RCC 7860 (cell line): ENCODE measurements at regions not wholly inside any gene's neighbourhood (a gene's known extent, or its start where the extent isn't known, plus 50 kb on each side); places are given as distances from the start of the nearest gene placed in this dataset.
"Not testable (repeated sequence)": the region's sequence is repeated elsewhere in the genome, so short reads cannot be mapped to it uniquely, and the experiment has no call there.

Experiments used
- DNase-seq: peaks from one replicate; pipeline ENCODE4 v3.0.0-alpha.2; 2015; ENCODE audit warnings: low spot score
- FAIRE-seq: peaks from 2 replicates; lab custom pipeline; 2012; peaks lifted over from hg19 to GRCh38; lab: Jason Lieb, UNC

DNA sequence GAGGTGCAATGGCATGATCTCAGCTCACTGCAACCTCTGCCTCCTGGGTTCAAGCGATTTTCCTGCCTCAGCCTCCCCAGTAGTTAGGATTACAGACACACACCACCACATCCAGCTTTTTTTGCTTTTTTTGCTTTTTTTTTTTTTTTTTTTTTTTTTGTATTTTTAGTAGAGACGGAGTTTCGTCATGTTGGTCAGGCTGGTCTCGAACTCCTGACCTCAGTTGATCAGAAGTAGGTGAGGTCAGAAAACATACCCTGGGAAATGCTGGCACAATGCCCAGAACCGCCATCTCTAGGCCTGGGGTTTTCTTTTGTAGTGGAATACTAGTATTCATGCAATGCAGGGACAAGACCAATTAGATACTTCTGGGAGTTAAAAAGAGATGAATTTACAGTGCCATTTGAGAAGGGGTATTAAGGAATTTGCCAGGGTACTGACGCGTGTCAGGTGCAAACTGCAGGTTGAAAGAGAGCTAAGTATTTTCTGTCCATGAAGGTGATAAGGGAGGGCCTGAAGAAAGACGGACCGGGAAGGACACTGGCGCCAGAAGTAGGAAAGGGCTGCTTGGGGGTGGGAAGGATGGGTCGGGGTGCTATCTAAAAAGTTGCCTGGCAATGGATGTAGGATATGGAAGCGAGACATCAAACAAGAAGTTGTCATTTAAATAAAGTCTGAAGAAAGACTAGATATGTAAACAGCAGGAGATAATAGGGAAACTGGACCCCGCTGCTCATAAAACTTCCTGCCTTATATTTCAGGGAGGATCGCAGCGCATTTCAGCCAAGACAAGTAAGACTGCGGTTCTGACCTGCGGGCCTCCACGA is 95.8 kb downstream of the PPIAL4G start:
- FAIRE-seq, DNase-seq: not testable (repeated sequence)

DNA sequence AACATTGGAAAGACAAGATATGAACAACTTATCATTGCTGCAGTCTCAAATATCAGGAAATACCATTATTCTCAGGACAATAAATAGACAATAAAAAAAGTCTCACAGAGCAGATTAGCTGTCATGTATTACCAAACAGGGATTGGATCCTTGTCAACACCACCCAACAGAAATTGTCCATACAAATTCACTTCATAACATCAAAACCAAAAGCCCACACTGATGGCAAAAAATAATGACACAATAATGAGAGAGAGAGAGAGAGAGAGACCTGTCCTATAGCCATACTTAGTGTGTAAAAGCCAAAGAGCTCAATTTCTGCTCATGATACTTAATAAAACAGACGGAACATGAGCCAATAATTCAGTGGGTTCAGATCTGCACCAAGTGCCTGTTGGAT is 96.5 kb downstream of the PPIAL4G start:
- FAIRE-seq, result no peak
- no peak for DNase-seq

DNA sequence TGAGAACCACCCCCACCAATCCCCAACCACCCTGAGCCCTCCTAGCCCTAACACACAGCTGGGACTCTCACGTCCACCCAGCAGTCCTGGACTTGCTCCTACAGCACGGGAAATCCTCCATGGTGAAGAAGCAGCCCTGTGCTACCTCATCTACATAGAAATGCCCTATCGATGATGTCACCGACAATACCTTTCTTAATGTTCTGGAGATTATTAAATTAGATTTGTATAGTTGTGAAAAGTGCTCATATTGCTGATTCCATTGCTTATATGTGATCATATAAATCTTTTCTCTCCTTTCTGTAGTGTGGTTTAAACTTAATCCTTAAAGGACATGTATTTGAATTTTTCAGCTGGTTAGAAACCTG is 97.1 kb downstream of the PPIAL4G start:
- not testable (repeated sequence) for DNase-seq, FAIRE-seq

DNA sequence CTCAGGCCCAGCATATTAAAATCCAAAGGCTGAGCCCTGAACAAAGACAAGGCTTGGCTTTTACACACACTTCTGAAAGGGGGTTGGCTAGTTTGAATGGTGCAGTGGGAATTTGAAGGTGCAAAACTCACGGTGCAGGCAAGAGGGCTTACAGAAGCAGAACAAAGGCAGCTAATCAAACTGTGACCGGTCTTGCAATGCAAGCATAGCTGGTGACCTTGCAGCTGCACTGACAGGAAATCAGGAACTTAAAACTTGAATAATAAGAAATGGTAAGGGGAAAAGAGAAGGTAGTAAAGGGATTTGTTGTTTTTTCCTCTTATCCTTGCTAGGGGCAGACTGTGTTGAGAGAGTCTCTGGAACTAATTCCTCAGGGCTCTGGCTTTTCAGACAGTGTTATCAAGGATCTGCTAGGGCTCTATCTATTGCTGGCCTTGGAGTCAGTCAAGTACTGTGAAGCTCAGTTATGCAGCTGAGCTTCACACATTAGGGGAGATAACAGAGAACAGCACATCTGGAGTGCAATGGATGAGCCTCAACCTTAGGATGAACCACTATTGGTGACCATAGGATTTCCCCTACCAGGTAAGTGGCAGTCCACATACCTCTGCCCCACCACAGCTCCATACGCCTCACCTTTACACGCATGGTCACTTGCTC is 97.6 kb downstream of the PPIAL4G start:
- no peak for DNase-seq
- FAIRE-seq, result no peak

DNA sequence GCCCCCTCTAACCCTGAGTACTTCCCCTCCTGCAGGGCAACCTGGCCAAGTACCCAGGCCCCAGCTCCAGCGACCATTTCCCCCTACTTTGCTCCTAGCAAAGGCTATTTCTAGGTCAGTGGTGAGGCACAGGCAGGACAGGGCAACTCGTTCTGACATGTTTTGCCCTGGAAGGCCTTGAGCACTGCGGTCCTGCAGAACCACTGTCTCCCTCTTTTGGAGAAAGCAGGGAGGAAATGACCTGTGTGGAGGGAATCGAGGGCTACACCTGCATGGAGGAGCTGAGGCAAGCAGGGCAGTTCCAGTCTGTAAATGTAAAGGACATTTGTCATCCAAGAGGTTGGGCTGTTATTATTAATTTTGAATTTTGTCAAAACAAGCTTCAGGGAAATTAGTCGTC is 99.1 kb downstream of the PPIAL4G start:
- DNase-seq, result no peak

DNA sequence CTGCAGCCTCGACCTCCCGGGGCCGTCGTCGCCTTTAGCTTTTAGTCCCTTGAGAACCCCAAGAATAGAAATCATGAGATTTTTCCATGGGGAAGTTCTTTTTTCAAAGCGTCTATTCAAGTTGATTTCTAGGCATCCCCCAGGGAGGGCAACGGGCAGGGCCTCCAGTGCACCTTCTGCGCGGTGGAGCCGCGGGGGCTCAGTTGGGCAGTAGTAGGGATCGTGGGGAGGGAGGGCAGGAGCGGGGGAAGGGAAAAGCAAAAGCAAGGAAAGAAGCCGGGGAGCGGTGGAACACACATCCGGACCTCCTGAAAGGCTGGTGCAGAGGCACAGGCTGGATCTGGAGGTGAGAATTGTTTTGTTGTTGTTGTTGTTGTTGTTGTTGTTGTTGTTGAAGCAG is 103.4 kb downstream of the PPIAL4G start:
- DNase-seq (no peak), FAIRE-seq (no peak)

More for the DNA sequence above, 99.1 kb downstream of the PPIAL4G start:
- FAIRE-seq, result no peak

DNA sequence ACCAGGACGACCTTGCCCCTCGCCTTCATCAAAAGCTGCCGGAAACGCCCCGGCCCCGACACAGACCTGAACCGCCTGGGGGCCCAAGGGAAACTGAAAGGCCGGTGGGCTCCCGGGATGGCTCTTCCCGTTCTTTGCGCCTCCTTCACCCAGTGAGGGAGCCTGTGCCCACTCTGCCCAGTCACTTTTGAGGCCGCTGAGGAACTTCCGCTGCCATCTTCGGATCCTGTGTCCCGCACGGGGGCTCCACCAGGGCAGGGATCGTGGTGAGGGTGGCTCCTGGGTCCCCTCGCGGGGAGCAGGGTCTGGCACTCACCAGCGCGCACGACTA is 104.0 kb downstream of the PPIAL4G start:
- no peak for DNase-seq
- FAIRE-seq, result no peak

DNA sequence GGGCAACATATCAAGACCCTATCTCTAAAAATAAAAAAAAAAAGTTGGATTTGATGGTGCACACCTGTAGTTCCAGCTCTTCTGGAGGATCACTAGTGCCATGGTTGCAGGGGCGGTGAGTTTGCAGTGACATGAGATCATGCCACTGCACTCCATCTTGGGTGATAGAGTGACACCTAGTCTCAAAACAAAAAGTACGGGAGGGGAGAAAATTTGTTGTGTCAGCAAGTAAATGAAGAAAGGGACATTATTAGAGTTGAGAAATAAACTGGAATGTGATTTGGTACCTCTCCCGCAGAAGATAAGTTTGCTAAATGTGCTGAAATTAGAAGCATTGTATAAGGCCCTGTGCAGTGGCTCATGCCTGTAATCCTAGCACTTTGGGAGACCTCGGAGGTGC is 105.1 kb downstream of the PPIAL4G start:
- DNase-seq, FAIRE-seq: not testable (repeated sequence)

DNA sequence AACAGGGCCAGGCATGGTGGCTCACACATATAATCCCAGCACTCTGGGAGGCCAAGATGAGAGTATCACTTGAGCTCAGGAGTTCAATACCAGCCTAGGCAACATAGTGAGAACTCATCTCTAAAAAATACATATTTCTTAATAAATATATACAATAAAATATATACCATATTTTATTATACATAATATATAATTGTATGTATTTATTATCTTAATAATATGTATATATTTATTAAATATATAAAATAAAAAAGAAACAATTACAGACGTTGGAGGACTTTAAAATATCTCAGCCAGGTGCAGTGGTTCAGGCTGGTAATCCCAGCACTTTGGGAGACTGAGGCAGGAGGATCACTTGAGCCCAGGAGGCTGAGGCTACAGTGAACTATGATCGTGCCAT is 106.1 kb downstream of the PPIAL4G start:
- not testable (repeated sequence) for FAIRE-seq, DNase-seq

DNA sequence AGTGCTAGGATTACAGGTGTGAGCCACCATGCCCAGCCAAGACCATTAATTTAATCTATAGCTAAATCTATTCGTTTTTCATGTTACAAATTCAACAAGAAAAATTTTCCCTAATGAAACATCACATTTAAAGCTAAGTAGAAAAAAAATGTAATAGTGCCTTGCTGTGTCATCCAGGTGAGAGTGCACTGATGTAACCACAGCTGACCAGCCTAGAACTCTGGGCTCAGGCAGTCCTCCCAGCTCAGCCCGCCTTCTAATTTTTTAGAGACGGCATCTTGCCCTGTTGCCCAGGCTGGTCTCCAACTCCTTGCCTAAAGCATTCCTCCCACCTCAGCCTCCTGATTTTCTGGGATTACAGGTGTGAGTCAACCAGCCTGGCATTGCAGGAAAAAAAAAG is 109.0 kb downstream of the PPIAL4G start:
- no peak for DNase-seq
- no peak for FAIRE-seq

DNA sequence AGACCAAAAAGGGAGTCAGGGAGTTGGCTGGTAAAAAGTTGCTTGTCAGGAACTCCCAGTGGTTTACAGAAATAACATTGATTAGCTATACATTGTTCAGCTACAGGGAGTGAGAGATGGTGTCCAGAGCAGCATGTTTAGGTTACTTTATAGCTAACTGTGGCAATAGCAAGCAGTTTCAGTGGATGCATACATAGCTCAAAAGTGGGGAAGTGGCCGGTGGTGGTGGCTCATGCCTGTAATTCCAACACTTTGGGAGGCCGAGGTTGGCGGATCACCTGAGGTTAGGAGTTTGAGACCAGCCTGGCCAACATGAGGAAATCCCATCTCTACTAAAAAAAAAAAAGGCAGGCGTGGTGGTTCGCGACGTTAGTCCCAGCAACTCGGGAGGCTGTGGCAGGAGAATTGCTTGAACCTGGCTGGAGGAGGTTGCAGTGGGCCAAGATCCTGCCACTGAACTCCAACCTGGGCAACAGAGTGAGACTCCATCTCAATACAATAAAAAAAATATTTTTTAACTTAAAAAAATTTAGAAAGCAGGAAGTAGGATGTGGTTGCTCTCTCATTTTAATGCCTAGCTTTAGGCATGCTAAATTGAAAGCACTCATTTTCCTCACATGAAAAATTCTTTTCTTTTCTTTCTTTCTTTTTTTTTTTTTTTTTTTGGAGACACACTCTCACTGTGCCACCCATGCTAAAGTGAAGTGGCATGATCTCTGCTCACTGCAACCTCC is 109.7 kb downstream of the PPIAL4G start:
- no peak for FAIRE-seq
- no peak for DNase-seq

DNA sequence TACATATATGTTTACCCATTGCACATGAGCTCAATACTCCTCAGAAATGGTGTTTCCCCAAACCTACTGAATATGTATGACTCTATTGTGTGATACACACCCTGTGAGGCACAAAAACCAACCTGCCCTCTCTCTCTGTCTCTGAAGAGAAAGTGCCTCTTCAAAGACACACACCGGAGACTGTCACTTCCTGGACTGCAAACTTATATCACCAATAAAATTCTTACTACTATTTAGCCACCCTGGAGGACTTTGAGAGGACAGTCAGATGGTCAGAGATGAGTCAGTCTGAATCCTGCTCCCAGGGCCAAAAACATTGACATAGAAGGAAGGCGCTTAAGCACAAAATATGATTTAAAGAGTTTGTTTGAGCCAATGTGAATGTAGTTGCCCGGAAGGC is 110.4 kb downstream of the PPIAL4G start:
- FAIRE-seq (no peak), DNase-seq (peak; percentile 44)

DNA sequence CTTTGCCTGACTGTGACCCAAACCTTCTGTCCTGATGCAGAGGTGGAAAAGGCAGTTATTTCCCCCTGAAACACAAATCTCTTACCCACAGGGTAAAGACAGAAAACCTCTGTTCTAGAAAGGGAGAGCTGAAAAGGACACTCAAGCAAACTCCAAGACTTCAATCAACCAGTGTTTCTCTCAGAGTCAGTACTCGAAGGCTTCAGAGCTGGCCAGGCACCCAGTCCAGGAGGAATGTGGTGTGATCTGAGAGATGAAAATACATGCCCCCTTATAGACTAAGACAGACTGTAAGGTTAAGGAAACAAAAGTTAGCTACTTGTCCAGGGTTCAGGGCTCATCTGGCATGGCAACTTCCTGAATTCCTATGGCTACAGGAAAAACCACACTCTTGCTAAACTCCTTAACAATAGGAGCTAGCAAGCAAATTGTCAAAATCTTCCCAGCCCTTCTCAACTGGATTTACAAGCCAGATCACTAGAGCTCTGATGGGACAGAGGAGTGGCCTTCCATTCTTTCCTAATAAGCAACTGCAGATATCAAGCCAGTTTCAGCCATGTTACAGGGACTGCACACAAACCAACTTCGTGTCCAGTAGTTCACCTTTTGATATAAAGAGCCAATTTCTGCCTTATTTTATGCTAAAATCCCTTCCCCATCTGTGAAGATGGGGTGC is 110.9 kb downstream of the PPIAL4G start:
- FAIRE-seq, DNase-seq: not testable (repeated sequence)

DNA sequence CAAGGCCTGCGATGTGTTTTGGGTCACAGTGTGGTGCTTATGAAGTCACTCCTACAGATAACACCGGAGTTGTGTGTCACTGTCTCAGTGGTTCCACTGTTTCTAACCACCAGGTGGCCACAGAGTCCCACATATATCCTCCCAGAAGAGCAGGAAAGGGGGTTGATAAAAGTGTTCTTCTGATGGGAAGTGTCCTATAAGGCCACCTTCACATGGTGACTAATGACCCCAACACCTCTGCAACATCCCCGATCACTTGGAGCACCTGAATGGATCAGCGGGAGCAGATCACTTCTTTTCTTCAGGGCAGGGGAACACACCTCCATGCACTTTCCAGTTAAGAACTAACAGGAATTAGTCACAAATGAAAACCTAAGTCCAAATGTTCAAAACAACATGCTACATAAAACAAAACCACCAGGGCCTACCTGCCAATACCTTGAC is 111.5 kb downstream of the PPIAL4G start:
- FAIRE-seq, result not testable (repeated sequence)
- DNase-seq, result peak; percentile 62

DNA sequence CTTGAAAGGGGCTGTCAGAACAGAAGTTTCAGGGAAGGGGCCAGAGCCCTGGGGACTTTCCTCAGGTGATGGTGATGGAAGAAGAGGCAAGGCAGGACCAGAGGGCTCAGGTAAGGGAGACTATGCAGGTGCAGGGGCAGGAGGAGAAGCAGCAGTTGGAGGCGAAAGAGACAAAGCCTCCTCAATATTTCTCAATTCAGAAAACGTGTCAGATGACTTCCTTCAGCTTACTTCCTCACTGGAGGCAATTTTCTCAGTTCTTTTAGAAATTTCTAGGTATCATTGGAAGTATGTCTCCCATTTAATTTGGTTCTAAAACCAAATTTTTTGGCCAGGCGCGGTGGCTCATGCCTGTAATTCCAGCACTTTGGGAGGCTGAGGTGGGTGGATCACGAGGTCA is 112.4 kb downstream of the PPIAL4G start:
- not testable (repeated sequence) for DNase-seq, FAIRE-seq

DNA sequence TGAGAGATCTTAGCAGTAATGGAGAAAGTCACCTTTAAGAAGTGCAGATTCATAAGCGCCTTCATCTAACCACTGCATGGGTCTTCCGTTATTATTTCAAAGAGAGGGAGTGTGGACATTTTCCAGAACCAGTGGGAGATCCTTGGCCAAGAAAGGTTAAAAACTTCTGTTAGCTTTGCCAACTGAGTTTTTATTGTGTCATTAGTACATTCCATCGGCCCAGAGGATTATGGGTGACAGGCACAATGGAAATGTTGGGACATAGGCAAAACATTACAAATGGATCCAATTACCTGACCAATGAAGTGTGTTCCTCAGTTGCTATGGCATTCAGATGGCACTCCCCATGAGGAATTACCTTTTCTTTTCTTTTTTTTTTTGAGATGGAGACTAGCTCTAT is 115.5 kb downstream of the PPIAL4G start:
- DNase-seq, result no peak
- no peak for FAIRE-seq

DNA sequence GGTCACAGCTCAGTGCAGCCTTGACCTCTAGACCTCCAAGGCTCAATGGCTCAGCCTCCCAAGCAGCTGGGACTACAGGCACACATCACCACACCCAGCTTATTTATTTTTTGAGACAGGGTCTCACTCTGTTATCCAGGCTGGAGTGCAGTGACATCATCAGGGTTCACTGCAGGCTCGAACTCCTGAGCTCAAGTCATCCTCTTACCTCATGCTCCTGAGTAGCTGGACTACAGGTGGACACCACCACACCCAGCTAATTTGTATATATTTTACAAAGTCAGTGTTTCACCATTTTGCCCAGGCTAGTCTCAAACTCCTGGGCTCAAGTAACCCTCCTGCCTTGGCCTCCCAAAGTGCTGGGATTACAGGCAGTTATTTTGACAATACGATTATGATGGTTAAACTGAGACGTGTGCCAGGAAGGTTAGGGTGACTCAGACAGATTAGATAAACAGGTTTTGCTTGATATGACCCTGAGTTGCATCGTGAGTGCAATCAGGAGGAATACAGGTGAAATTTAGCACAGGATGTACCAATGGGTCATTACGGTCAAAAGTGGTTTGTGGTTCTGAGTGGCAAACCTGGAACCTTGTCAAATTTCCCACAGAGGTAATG is 116.9 kb downstream of the PPIAL4G start:
- not testable (repeated sequence) for FAIRE-seq, DNase-seq

DNA sequence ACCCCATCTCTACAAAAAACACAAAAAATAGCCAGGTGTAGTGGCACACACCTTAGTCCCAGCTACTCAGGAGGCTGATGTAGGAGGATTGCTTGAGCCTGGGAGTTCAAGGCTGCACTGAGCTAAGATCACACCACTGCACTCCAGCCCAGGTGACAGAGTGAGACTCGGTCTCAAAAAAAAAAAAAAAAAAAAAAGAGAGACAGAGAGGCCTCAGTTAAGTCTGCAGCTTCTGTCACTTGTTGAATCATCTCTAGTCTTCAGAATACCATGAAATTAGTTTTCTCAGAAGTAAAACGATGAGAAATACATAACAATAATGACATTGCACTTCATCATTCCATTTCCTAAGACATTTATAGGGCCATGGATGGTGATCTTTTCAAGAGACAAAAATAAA is 118.0 kb downstream of the PPIAL4G start:
- DNase-seq, FAIRE-seq: not testable (repeated sequence)

DNA sequence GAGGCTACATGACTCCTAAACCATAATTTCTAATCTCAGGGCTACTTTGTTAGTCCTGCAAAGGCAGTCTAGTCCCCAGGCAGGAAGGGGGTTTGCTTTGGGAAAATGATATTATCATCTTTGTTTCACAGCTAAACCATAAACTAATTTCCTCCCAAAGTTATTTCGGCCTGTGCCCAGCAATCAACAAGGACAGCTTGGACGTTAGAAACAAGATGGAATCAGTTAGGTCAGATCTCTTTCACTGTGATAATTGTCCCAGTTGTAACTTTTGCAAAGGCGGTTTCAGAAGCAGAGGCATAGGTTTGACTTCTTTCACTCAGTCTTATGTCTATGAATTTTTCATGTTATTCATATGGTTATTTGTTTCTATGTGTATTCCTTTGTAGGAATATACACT is 119.1 kb downstream of the PPIAL4G start:
- not testable (repeated sequence) for DNase-seq, FAIRE-seq

DNA sequence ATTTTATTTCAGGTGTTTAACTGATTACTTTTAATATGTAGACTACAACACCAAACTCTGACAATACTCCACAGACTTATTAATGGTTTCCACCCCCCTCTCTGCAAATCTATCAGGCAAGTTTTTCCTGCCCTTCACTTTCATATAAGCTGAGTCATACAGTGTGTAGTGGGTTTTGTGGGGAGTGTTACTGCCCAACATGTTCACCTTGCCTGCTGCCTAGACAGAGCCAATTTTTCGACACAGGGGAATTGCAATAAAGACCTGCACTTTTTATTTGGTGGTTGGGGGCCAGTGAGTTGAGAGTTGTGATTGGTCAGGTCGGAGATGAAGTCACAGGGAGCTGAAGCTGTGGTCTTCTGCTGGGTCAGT is 119.7 kb downstream of the PPIAL4G start:
- FAIRE-seq (no peak), DNase-seq (no peak)
